ENCODE measurements at regions not wholly inside any gene's neighbourhood (a gene's known extent, or its start where the extent isn't known, plus 50 kb on each side); places are given as distances from the start of the nearest gene placed in this dataset.

GRCh38 chr6:51098246-51098645, 279.6 kb downstream of the TFAP2B start:
- TF ChIP-seq CTCF (IDR thresholded peaks at IDR 0.05; ENCODE audit: control insufficient read depth, extremely low read depth, insufficient read depth): no peak
- DNase-seq (ENCODE audit: low read depth): no peak

GRCh38 chr6:51098791-51099190, 280.1 kb downstream of the TFAP2B start:
- TF ChIP-seq CTCF (IDR thresholded peaks at IDR 0.05; ENCODE audit: control insufficient read depth, extremely low read depth, insufficient read depth): no peak
- DNase-seq (ENCODE audit: low read depth): no peak
- H3K4me3 ChIP-seq (ENCODE audit: low read depth, low read length): no peak overlapping the region

More at GRCh38 chr6:51098246-51098645, 279.6 kb downstream of the TFAP2B start:
- H3K4me3 ChIP-seq (ENCODE audit: low read depth, low read length): no peak overlapping the region

- no peak for TF ChIP-seq CTCF (IDR thresholded peaks at IDR 0.05; ENCODE audit: control insufficient read depth, extremely low read depth, insufficient read depth)
- no peak for DNase-seq (ENCODE audit: low read depth)
- H3K4me3 ChIP-seq (ENCODE audit: low read depth, low read length): no peak overlapping the region
Observed at GRCh38 chr6:51099201-51099600, 280.5 kb downstream of the TFAP2B start.

GRCh38 chr6:51105357-51105756, 286.7 kb downstream of the TFAP2B start:
- TF ChIP-seq CTCF (IDR thresholded peaks at IDR 0.05; ENCODE audit: control insufficient read depth, extremely low read depth, insufficient read depth): no peak
- H3K4me3 ChIP-seq (ENCODE audit: low read depth, low read length): no peak overlapping the region
- DNase-seq (ENCODE audit: low read depth): no peak

- H3K4me3 ChIP-seq (ENCODE audit: low read depth, low read length): no peak overlapping the region
- no peak for DNase-seq (ENCODE audit: low read depth)
- TF ChIP-seq CTCF (IDR thresholded peaks at IDR 0.05; ENCODE audit: control insufficient read depth, extremely low read depth, insufficient read depth): no peak
Observed at GRCh38 chr6:51107769-51108203, 289.1 kb downstream of the TFAP2B start.

GRCh38 chr6:51108563-51109234, 290.0 kb downstream of the TFAP2B start:
- no peak for TF ChIP-seq CTCF (IDR thresholded peaks at IDR 0.05; ENCODE audit: control insufficient read depth, extremely low read depth, insufficient read depth)
- no peak overlapping the region for H3K4me3 ChIP-seq (ENCODE audit: low read depth, low read length)
- DNase-seq (ENCODE audit: low read depth): no peak

- H3K4me3 ChIP-seq (ENCODE audit: low read depth, low read length): no peak overlapping the region
- TF ChIP-seq CTCF (IDR thresholded peaks at IDR 0.05; ENCODE audit: control insufficient read depth, extremely low read depth, insufficient read depth): no peak
- no peak for DNase-seq (ENCODE audit: low read depth)
Observed at GRCh38 chr6:51112731-51113130, 294.1 kb downstream of the TFAP2B start.
